GM23338 (cell line): ENCODE measurements at regions not wholly inside any gene's neighbourhood (a gene's known extent, or its start where the extent isn't known, plus 50 kb on each side); places are given as distances from the start of the nearest gene placed in this dataset.

Experiments used
- CREB1 ChIP-seq: fragments of 250-450 bp; sonication (Bioruptor Pico); IDR thresholded peaks from 2 replicates; pipeline ENCODE4 v1.5.0; 2020; ENCODE audit warnings: low read depth, mild to moderate bottlenecking, moderate library complexity
- CTCF ChIP-seq, 2 experiments: fragments of 200-600 bp in 1 of 2; sonication (generic) in 1 of 2; conservative IDR thresholded peaks; 2 replicates each; pipeline versions ENCODE4 v1.5.1 to v1.6.1; 2016 to 2017; ENCODE audit warnings: antibody characterized with exemption in 2 of 2, low read depth in 2 of 2, mild to moderate bottlenecking in 2 of 2, moderate library complexity in 1 of 2
- ETS1 ChIP-seq: IDR thresholded peaks from 2 replicates; pipeline ENCODE4 v1.6.1; 2016; ENCODE audit warnings: antibody characterized with exemption
- EZH2 ChIP-seq: fragments of 200-600 bp; sonication (generic); IDR thresholded peaks from one replicate; pipeline ENCODE4 v1.8.0; 2017; ENCODE audit warnings: antibody characterized with exemption, mild to moderate bottlenecking, low read depth; ENCODE audit not compliant: unreplicated experiment
- EZH2phosphoT487 ChIP-seq: fragments of 200-600 bp; sonication (generic); IDR thresholded peaks from one replicate; pipeline ENCODE4 v1.8.1; 2018; ENCODE audit warnings: antibody characterized with exemption; ENCODE audit not compliant: unreplicated experiment
- JUNB ChIP-seq: IDR thresholded peaks from one replicate; pipeline ENCODE4 v1.6.1; 2016; ENCODE audit warnings: antibody characterized with exemption; ENCODE audit not compliant: unreplicated experiment
- NANOG ChIP-seq: IDR thresholded peaks from 2 replicates; pipeline ENCODE4 v1.6.1; 2016; ENCODE audit warnings: antibody characterized with exemption, borderline replicate concordance
- POLR2AphosphoS5 ChIP-seq: IDR thresholded peaks from 2 replicates; pipeline ENCODE4 v1.6.1; 2016; ENCODE audit warnings: antibody characterized with exemption, low read depth
- REST ChIP-seq: IDR thresholded peaks from one replicate; pipeline ENCODE4 v1.6.1; 2018; ENCODE audit warnings: antibody characterized with exemption; ENCODE audit not compliant: unreplicated experiment
- STAT1 ChIP-seq: IDR thresholded peaks from one replicate; pipeline ENCODE4 v1.6.1; 2016; ENCODE audit warnings: antibody characterized with exemption; ENCODE audit not compliant: unreplicated experiment
- ZNF114 ChIP-seq: fragments of 250-450 bp; sonication (Bioruptor Pico); IDR thresholded peaks from 2 replicates; pipeline ENCODE4 v1.5.0; 2020; ENCODE audit warnings: mild to moderate bottlenecking, moderate library complexity
- ZNF331 ChIP-seq: fragments of 250-450 bp; sonication (Bioruptor Pico); IDR thresholded peaks from 2 replicates; pipeline ENCODE4 v1.5.0; 2020; ENCODE audit warnings: low read depth, mild to moderate bottlenecking, moderate library complexity

- TF ChIP-seq CTCF (conservative IDR thresholded peaks at IDR 0.05; ENCODE audit: low read depth in 2 of 2) (no peak), REST (no peak), NANOG (no peak), CREB1 (no peak), POLR2AphosphoS5 (no peak), EZH2 (no peak), STAT1 (no peak), ZNF114 (CRISPR knock-in tag) (no peak), EZH2phosphoT487 (no peak), JUNB (no peak), ETS1 (no peak), ZNF331 (CRISPR knock-in tag) (no peak)
Measured at GRCh38 chr20:52402514-52402913, 210.9 kb upstream of the ZFP64 start.
